GM12878 (cell line): ENCODE measurements at regions not wholly inside any gene's neighbourhood (a gene's known extent, or its start where the extent isn't known, plus 50 kb on each side); places are given as distances from the start of the nearest gene placed in this dataset.

Source experiments
- ATAC-seq: fragments of 200-7000 bp; cut with Tn5 transposase; 3 replicates; pipeline ENCODE4 v1.9.1; 2020; ENCODE audit warnings: mild to moderate bottlenecking, moderate library complexity
- BruUV-seq: library from RNA; stranded (reverse); fragments of 400-500 nt; replicated peaks from 2 replicates; lab custom pipeline; 2021; lab: Mats Ljungman, UMichigan
- CTCF ChIA-PET: fragments of 300-600 bp; sonication (Branson Sonifier 250); formaldehyde crosslinking; extraction: SDS; loops from one replicate; lab custom pipeline; 2021; ENCODE audit warnings: inconsistent platforms; lab: Yijun Ruan, JAX
- POLR2A ChIA-PET: fragments of 350-600 bp; formaldehyde crosslinking; extraction: SDS; loops from one replicate; lab custom pipeline; 2021; ENCODE audit warnings: inconsistent platforms; lab: Charles Lee
- RAD21 ChIA-PET: fragments of 300-600 bp; sonication (Branson Sonifier 250); formaldehyde crosslinking; loops from one replicate; lab custom pipeline; 2023; ENCODE audit warnings: antibody characterized with exemption; ENCODE audit not compliant: unreplicated experiment; lab: Charles Lee
- SMC1A ChIA-PET: fragments of 300-600 bp; sonication (Branson Sonifier 250); formaldehyde crosslinking; loops from one replicate; lab custom pipeline; 2023; ENCODE audit not compliant: unreplicated experiment, uncharacterized antibody; lab: Charles Lee
- DNase-seq: peaks from one replicate; pipeline ENCODE4 v3.0.0-alpha.2; 2011; ENCODE audit warnings: low read depth, low spot score
- FAIRE-seq: peaks from 3 replicates; lab custom pipeline; 2011; peaks lifted over from hg19 to GRCh38; lab: Jason Lieb, UNC
- H2AFZ ChIP-seq: 2 replicates; pipeline ENCODE4 v1.6.0; 2011; ENCODE audit warnings: low read depth, low read length, control low read depth; ENCODE audit not compliant: control insufficient read depth
- H3K27ac ChIP-seq: 2 replicates; pipeline ENCODE4 v1.5.1; 2011; ENCODE audit warnings: control low read depth; ENCODE audit not compliant: control insufficient read depth, insufficient read depth
- H3K27me3 ChIP-seq, 2 experiments: replicated peaks in 1 of 2; 2 replicates each; pipeline versions ENCODE4 v1.6.0 to v1.6.1; 2011; ENCODE audit warnings: low read length in 1 of 2; ENCODE audit not compliant: control insufficient read depth in 2 of 2, insufficient read depth in 2 of 2
- H3K36me3 ChIP-seq, 2 experiments: 2 replicates each; pipeline ENCODE4 v1.5.1; 2011; ENCODE audit warnings: low read length in 1 of 2; ENCODE audit not compliant: control insufficient read depth in 2 of 2, insufficient read depth in 2 of 2
- H3K4me1 ChIP-seq: 2 replicates; pipeline ENCODE4 v1.6.1; 2011; ENCODE audit warnings: mild to moderate bottlenecking, low read length, moderate library complexity, mixed read lengths; ENCODE audit not compliant: control insufficient read depth, insufficient read depth
- H3K4me2 ChIP-seq: 2 replicates; pipeline ENCODE4 v1.6.0; 2011; ENCODE audit warnings: control low read depth; ENCODE audit not compliant: control insufficient read depth, insufficient read depth
- H3K4me3 ChIP-seq: fragments of 200-600 bp; sonication (generic); 2 replicates; pipeline ENCODE4 v1.5.1; 2016
- H3K79me2 ChIP-seq: 2 replicates; pipeline ENCODE4 v1.6.0; 2011; ENCODE audit warnings: low read length; ENCODE audit not compliant: control insufficient read depth, insufficient read depth
- H3K9ac ChIP-seq: 2 replicates; pipeline ENCODE4 v1.8.0; 2011; ENCODE audit warnings: low read length, control low read depth, mixed read lengths; ENCODE audit not compliant: control insufficient read depth, insufficient read depth
- H3K9me3 ChIP-seq: replicated peaks from 3 replicates; pipeline ENCODE4 v1.5.1; 2011; ENCODE audit warnings: mild to moderate bottlenecking, low read length; ENCODE audit not compliant: control insufficient read depth, insufficient read depth
- H4K20me1 ChIP-seq: 2 replicates; pipeline ENCODE4 v1.6.0; 2011; ENCODE audit not compliant: control insufficient read depth, insufficient read depth
- CHD1 ChIP-seq: IDR thresholded peaks from 2 replicates; pipeline ENCODE4 v1.6.1; 2012; ENCODE audit warnings: low read depth, low read length, improper control_type of control experiment
- HDAC6 ChIP-seq: fragments of 200-600 bp; sonication (generic); IDR thresholded peaks from one replicate; pipeline ENCODE4 v1.8.0; 2017; ENCODE audit warnings: antibody characterized with exemption; ENCODE audit not compliant: unreplicated experiment
- NR2C1 ChIP-seq: fragments of 450-650 bp; IDR thresholded peaks from 2 replicates; pipeline ENCODE4 v1.6.1; 2017; ENCODE audit warnings: antibody characterized with exemption, mild to moderate bottlenecking, moderate library complexity
- POLR2AphosphoS2 ChIP-seq: IDR thresholded peaks from 2 replicates; pipeline ENCODE4 v1.6.1; 2011; ENCODE audit warnings: low read depth, mild to moderate bottlenecking, low read length, improper control_type of control experiment, moderate library complexity
- RELB ChIP-seq: fragments of 450-650 bp; IDR thresholded peaks from 2 replicates; pipeline ENCODE4 v1.6.1; 2017; ENCODE audit warnings: low read depth, mild to moderate bottlenecking, moderate library complexity
- SMAD1 ChIP-seq: fragments of 450-650 bp; IDR thresholded peaks from 2 replicates; pipeline ENCODE4 v1.6.1; 2018; ENCODE audit warnings: mild to moderate bottlenecking, low read depth; ENCODE audit not compliant: partially characterized antibody
- TBL1XR1 ChIP-seq: IDR thresholded peaks from 2 replicates; pipeline ENCODE4 v1.6.1; 2012; ENCODE audit warnings: low read depth, low read length, improper control_type of control experiment
- TCF12 ChIP-seq: IDR thresholded peaks from 2 replicates; pipeline ENCODE4 v1.6.1; 2011; ENCODE audit warnings: low read depth, mild to moderate bottlenecking, low read length
- YBX1 ChIP-seq: fragments of 450-650 bp; IDR thresholded peaks from 2 replicates; pipeline ENCODE4 v1.6.1; 2016; ENCODE audit warnings: antibody characterized with exemption
- WGBS: methylation state at CpG from one replicate; pipeline ENCODE4 v1.1.6; 2016; ENCODE audit warnings: low lambda C conversion rate; ENCODE audit not compliant: insufficient replicate concordance, insufficient coverage; ENCODE audit errors: missing lambda C conversion rate; 5-methylcytosine and 5-hydroxymethylcytosine counted together
- in situ Hi-C: fragments of 300-500 bp; cut with MboI; formaldehyde crosslinking; loops from 9 replicates; pipeline ENCODE4 v1.14.3; 2018; ENCODE audit warnings: mixed read lengths
- intact Hi-C: fragments of 100-400 bp; cut with micrococcal nuclease; formaldehyde crosslinking; loops from one replicate; pipeline ENCODE4 v1.14.2; 2022; ENCODE audit not compliant: unreplicated experiment

- in situ Hi-C loops (no loop called here), intact Hi-C loops (no loop called here)
- H3K4me2 ChIP-seq, result no peak overlapping the region
- ATAC-seq, result no peak
- ChIA-PET RAD21 (no interaction called here), CTCF (no interaction called here), SMC1A (no interaction called here), POLR2A (no interaction called here)
- H3K79me2 ChIP-seq, result no peaks in the 10 kb centered on the region
- 0% methylated on average over 2 of the region's 2 CpGs for WGBS
- H3K36me3 ChIP-seq, result no peaks in the 10 kb centered on the region
- no peaks in the 10 kb centered on the region for H3K4me1 ChIP-seq
- H3K4me3 ChIP-seq, result no peak overlapping the region
- no peak overlapping the region for H3K27ac ChIP-seq
- H4K20me1 ChIP-seq, result no peaks in the 10 kb centered on the region
- H3K9ac ChIP-seq, result no peak overlapping the region
- no peaks in the 10 kb centered on the region; the same call in 2 of the 3 replicates for H3K9me3 ChIP-seq
- H3K27me3 ChIP-seq, result no peaks in the 10 kb centered on the region
- no peak for FAIRE-seq
- no TSS peak for BruUV-seq
- no peak for DNase-seq
- no peak overlapping the region for H2AFZ ChIP-seq
- TF ChIP-seq YBX1 (no peak), NR2C1 (no peak), HDAC6 (no peak), RELB (no peak), TBL1XR1 (no peak), CHD1 (no peak), POLR2AphosphoS2 (no peak), SMAD1 (no peak), TCF12 (no peak)
These were observed 1121.3 kb upstream of the AUTS2 start for GRCh38 chr7:68476966-68477365.
